ENCODE measurements at regions not wholly inside any gene's neighbourhood (a gene's known extent, or its start where the extent isn't known, plus 50 kb on each side); places are given as distances from the start of the nearest gene placed in this dataset.

DNA sequence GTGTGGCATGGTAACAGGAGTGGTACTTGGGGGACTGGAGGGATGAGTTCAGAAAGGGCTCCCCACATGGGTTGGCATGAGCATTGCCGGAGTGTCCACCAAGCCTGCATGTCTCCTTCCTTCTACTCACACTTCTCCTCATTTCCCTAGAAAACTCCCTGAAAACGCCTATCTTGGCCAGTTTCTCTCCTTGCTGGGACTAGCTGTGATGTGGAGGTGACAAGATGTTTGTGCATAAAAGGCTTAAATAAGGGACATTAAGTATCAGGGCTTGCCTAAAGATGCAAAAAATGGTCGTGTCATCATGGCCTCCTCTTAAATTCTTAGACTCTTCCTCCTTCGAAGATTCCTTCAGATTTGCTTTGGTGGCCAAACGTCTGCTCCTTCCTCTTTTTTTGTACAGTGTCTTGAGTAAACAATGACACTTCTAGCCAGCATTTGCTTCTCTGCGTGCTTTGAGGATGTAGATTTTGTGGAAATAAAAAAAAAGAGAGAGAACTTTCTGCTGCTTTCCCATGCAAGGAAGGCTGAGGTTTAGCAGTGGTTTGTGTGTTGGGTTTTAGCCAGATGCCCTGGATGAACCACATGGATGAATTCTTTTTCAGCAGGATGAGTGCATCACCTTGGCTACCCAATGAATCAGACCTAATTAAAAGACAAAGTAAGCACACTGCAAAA is 239.1 kb upstream of the IRF2BP2 start (continued):
- TF ChIP-seq, protein P1, sequence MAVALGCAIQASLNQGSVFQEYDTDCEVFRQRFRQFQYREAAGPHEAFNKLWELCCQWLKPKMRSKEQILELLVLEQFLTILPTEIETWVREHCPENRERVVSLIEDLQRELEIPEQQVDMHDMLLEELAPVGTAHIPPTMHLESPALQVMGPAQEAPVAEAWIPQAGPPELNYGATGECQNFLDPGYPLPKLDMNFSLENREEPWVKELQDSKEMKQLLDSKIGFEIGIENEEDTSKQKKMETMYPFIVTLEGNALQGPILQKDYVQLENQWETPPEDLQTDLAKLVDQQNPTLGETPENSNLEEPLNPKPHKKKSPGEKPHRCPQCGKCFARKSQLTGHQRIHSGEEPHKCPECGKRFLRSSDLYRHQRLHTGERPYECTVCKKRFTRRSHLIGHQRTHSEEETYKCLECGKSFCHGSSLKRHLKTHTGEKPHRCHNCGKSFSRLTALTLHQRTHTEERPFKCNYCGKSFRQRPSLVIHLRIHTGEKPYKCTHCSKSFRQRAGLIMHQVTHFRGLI (CRISPR knock-in tag; IDR thresholded peaks at IDR 0.05), result 0 out of 2 replicates have a peak, but pooled peaks have one; percentile 34
- TF ChIP-seq SMARCC2 (IDR thresholded peaks at IDR 0.05; ENCODE audit: low read depth) (peak; percentile 48; the same call in 1 of the 2 replicates), ZNF766 (CRISPR knock-in tag; conservative IDR thresholded peaks at IDR 0.05) (0 out of 2 replicates have a peak, but pooled peaks have one; percentile 48), JUND (IDR thresholded peaks at IDR 0.05; ENCODE audit: borderline replicate concordance, low read depth, low read length) (0 out of 2 replicates have a peak, but pooled peaks have one; percentile 29), JUND (tag; IDR thresholded peaks at IDR 0.05; ENCODE audit: borderline replicate concordance, low read depth, low read length) (peak; percentile 50; the same call in 2 of the 3 replicates), MTA1 (IDR thresholded peaks at IDR 0.05; ENCODE audit: borderline replicate concordance) (peak; percentile 36; the same call in 1 of the 2 replicates), SOX6 (IDR thresholded peaks at IDR 0.05) (peak; percentile 60; the same call in 1 of the 2 replicates), FOXK2 (conservative IDR thresholded peaks at IDR 0.05 in 1 of 2, IDR thresholded peaks at IDR 0.05 in 1 of 2; ENCODE audit: low read depth in 2 of 2) (0 out of 4 replicates have a peak, but pooled peaks of 1 of the 2 experiments have one; percentile 36), ZEB2 (IDR thresholded peaks at IDR 0.05) (0 out of 2 replicates have a peak, but pooled peaks have one; percentile 16), FOXA3 (CRISPR knock-in tag; conservative IDR thresholded peaks at IDR 0.05 in 1 of 2, IDR thresholded peaks at IDR 0.05 in 1 of 2) (peak; percentile 93 to 97; a peak in 3 of 4 replicates), STAT5B (CRISPR knock-in tag; IDR thresholded peaks at IDR 0.05) (no peak), MEF2D (tag; conservative IDR thresholded peaks at IDR 0.05; ENCODE audit: low read depth) (0 out of 2 replicates have a peak, but pooled peaks have one; percentile 19)
- TF ChIP-seq, protein P2, sequence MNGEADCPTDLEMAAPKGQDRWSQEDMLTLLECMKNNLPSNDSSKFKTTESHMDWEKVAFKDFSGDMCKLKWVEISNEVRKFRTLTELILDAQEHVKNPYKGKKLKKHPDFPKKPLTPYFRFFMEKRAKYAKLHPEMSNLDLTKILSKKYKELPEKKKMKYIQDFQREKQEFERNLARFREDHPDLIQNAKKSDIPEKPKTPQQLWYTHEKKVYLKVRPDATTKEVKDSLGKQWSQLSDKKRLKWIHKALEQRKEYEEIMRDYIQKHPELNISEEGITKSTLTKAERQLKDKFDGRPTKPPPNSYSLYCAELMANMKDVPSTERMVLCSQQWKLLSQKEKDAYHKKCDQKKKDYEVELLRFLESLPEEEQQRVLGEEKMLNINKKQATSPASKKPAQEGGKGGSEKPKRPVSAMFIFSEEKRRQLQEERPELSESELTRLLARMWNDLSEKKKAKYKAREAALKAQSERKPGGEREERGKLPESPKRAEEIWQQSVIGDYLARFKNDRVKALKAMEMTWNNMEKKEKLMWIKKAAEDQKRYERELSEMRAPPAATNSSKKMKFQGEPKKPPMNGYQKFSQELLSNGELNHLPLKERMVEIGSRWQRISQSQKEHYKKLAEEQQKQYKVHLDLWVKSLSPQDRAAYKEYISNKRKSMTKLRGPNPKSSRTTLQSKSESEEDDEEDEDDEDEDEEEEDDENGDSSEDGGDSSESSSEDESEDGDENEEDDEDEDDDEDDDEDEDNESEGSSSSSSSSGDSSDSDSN (IDR thresholded peaks at IDR 0.05; ENCODE audit: borderline replicate concordance in 1 of 2, low read depth in 2 of 2, low read length in 2 of 2), result no peak
- TF ChIP-seq, protein P3, sequence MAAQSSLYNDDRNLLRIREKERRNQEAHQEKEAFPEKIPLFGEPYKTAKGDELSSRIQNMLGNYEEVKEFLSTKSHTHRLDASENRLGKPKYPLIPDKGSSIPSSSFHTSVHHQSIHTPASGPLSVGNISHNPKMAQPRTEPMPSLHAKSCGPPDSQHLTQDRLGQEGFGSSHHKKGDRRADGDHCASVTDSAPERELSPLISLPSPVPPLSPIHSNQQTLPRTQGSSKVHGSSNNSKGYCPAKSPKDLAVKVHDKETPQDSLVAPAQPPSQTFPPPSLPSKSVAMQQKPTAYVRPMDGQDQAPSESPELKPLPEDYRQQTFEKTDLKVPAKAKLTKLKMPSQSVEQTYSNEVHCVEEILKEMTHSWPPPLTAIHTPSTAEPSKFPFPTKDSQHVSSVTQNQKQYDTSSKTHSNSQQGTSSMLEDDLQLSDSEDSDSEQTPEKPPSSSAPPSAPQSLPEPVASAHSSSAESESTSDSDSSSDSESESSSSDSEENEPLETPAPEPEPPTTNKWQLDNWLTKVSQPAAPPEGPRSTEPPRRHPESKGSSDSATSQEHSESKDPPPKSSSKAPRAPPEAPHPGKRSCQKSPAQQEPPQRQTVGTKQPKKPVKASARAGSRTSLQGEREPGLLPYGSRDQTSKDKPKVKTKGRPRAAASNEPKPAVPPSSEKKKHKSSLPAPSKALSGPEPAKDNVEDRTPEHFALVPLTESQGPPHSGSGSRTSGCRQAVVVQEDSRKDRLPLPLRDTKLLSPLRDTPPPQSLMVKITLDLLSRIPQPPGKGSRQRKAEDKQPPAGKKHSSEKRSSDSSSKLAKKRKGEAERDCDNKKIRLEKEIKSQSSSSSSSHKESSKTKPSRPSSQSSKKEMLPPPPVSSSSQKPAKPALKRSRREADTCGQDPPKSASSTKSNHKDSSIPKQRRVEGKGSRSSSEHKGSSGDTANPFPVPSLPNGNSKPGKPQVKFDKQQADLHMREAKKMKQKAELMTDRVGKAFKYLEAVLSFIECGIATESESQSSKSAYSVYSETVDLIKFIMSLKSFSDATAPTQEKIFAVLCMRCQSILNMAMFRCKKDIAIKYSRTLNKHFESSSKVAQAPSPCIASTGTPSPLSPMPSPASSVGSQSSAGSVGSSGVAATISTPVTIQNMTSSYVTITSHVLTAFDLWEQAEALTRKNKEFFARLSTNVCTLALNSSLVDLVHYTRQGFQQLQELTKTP (IDR thresholded peaks at IDR 0.05; ENCODE audit: low read depth in 1 of 2, partially characterized antibody in 2 of 2), result peak in 1 of 2 experiments; percentile 28
- TF ChIP-seq, protein P4, sequence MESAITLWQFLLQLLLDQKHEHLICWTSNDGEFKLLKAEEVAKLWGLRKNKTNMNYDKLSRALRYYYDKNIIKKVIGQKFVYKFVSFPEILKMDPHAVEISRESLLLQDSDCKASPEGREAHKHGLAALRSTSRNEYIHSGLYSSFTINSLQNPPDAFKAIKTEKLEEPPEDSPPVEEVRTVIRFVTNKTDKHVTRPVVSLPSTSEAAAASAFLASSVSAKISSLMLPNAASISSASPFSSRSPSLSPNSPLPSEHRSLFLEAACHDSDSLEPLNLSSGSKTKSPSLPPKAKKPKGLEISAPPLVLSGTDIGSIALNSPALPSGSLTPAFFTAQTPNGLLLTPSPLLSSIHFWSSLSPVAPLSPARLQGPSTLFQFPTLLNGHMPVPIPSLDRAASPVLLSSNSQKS (CRISPR knock-in tag; IDR thresholded peaks at IDR 0.05), result no peak

Data from K562 (cell line).